GM12865 (cell line): ENCODE measurements at regions not wholly inside any gene's neighbourhood (a gene's known extent, or its start where the extent isn't known, plus 50 kb on each side); places are given as distances from the start of the nearest gene placed in this dataset.

Experiments
- DNase-seq: peaks from one replicate; pipeline ENCODE4 v3.0.0; 2010; ENCODE audit warnings: low read depth
- H3K4me3 ChIP-seq: 2 replicates; pipeline ENCODE4 v1.5.1; 2011; ENCODE audit warnings: mild to moderate bottlenecking, low read depth, low read length, control low read depth
- TF ChIP-seq, protein P1 (sequence below): IDR thresholded peaks from 2 replicates; pipeline ENCODE4 v1.5.1; 2011; ENCODE audit warnings: low read length, control low read depth, low read depth, inconsistent platforms; ENCODE audit not compliant: insufficient read depth; ENCODE audit errors: missing control alignments

DNA sequence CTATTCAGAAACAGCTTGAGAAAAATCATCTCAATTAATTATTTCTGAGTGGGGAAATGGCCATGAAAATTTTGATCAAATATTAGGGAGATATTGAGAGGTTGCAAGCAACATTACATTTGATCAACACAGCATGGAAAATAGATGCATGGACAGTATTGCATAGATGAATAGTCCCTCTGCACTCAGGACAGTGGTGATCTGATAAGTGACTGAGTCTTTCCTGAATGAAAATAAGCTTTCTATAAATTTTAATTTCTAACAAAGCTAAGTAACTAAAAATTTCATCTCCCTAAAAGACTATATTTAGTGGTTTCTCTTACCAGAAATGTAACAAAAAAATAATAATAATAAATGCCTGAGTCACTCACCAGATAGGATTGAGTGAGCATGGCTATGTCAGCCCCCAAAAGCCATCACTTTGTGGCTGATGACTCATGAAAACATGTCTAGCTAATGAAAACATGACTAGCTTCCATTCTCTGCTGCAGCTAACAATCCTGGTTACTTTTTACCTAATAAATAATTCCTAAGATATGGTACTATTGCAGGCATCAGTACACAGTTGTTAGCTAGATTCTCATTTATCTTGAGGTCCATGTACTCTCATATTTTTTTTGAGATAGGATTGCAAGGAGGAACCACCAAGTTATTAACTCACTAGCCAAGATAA is 1294.8 kb upstream of the ACO1 start:
- TF ChIP-seq, protein P1, sequence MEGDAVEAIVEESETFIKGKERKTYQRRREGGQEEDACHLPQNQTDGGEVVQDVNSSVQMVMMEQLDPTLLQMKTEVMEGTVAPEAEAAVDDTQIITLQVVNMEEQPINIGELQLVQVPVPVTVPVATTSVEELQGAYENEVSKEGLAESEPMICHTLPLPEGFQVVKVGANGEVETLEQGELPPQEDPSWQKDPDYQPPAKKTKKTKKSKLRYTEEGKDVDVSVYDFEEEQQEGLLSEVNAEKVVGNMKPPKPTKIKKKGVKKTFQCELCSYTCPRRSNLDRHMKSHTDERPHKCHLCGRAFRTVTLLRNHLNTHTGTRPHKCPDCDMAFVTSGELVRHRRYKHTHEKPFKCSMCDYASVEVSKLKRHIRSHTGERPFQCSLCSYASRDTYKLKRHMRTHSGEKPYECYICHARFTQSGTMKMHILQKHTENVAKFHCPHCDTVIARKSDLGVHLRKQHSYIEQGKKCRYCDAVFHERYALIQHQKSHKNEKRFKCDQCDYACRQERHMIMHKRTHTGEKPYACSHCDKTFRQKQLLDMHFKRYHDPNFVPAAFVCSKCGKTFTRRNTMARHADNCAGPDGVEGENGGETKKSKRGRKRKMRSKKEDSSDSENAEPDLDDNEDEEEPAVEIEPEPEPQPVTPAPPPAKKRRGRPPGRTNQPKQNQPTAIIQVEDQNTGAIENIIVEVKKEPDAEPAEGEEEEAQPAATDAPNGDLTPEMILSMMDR, result no peak
- no peak for DNase-seq

DNA sequence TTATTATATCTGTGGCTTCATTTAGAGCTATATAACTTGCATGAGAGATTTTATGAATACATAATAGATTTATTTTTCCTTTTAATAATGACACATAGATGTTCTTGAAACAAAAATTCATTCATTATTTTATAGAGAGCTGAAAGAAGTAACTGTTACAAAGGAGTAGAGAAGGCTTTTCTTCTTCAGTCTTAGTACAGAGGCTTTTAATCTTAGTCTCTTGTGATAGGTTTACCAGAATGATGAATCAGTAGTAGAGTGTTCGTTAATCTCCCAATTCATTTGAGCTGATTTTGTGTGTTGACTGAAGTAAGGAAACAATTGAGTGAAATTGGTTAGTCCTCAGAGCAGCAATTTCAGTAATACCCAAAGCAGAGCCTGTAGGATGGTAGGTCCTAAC is 1284.1 kb upstream of the ACO1 start:
- no peak overlapping the region for H3K4me3 ChIP-seq
- TF ChIP-seq, protein P1, result no peak
- no peak for DNase-seq

More for the DNA sequence above, 1294.8 kb upstream of the ACO1 start:
- H3K4me3 ChIP-seq, result no peak overlapping the region

DNA sequence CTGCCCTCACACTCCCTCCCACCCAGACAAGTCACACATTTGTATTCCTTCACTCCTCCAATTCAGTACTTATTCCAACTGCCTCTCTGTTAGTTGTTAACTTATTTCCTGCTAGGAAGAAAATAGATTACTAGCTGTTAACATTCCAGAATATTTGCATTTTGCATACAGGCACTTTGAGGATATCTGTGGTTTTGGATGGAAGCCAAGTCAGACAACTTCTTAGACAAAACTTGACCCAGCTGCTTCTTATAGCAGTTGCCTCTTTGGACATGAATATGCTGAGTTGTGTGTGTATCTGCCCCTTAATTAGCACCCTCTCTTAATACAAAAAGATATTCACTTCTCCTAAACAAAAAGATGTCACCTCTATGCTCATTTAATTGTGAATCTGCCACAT is 1280.6 kb upstream of the ACO1 start:
- TF ChIP-seq, protein P1, result no peak
- DNase-seq, result no peak
- H3K4me3 ChIP-seq, result no peak overlapping the region

- no peak for DNase-seq
- H3K4me3 ChIP-seq, result no peak overlapping the region
- TF ChIP-seq, protein P1, result no peak
These were observed 1280.2 kb upstream of the ACO1 start for GRCh38 chr9:31104249-31104648.

- TF ChIP-seq, protein P1, result no peak
- no peak for DNase-seq
- H3K4me3 ChIP-seq, result no peak overlapping the region
These were observed 1272.0 kb upstream of the ACO1 start for GRCh38 chr9:31112491-31112890.

- TF ChIP-seq, protein P1, result no peak
- H3K4me3 ChIP-seq, result no peak overlapping the region
- DNase-seq, result no peak
These were observed 1270.1 kb upstream of the ACO1 start for GRCh38 chr9:31114346-31114745.

DNA sequence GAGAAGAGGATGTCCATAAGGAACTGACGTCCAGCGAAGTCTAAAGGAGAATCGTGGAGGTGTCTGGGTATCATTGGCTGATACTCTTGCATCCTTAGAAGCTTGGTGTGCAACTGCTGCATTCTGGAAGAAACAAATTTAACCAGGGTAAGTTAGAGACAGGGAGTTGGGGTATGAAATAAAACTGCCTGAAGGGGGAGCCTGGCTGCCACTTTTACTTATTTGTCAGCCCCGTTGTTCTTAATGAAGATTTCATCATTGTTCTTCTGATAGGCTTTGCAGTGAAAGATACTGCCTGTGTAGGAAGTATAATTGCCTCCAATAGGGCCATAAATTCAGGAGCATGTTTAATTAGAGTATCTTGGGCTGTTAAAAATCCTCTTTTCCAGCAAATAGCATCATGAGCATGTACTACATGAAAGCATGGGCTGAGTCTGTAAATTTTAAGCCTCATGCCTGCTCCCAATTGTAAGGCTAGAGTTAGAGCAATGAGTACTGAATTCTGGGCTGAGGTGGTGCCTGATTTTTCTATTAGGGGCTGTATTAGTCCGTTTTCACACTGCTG is 1264.5 kb upstream of the ACO1 start:
- TF ChIP-seq, protein P1, result peak; percentile 52
- H3K4me3 ChIP-seq, result no peak overlapping the region
- DNase-seq, result peak; percentile 48
